ENCODE measurements at regions not wholly inside any gene's neighbourhood (a gene's known extent, or its start where the extent isn't known, plus 50 kb on each side); places are given as distances from the start of the nearest gene placed in this dataset.

DNA sequence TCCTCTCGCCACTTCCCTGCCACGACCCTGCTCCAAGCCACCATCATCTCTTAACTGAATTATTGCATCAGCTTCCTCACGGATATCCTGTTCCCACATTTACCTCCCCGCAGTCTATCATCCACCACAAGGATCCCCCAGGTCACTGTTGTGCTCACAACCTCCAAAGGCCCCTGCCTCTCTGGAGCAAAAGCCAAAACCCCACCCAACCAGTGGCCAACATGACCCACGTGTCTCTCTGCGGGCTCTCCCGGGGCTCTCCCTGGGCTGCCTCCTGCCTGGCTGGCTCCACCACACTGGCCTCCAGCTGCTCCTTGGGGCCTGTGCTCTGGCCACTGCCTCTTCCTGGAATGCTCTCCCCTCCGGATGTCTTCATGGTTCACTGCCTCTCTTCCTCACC lies 809.3 kb downstream of the UQCRFS1 start:
- Histone ChIP-seq H3K9me3 (no peaks in the 10 kb centered on the region), H3K4me1 (no peaks in the 10 kb centered on the region), H3K27me3 (peaks cover 8 to 13% (median 8%) of the 10 kb centered on the region in 3 donors), H3K27ac (no peak overlapping the region), H3K36me3 (no peaks in the 10 kb centered on the region), H3K4me3 (no peak overlapping the region)
- TF ChIP-seq, protein P1, sequence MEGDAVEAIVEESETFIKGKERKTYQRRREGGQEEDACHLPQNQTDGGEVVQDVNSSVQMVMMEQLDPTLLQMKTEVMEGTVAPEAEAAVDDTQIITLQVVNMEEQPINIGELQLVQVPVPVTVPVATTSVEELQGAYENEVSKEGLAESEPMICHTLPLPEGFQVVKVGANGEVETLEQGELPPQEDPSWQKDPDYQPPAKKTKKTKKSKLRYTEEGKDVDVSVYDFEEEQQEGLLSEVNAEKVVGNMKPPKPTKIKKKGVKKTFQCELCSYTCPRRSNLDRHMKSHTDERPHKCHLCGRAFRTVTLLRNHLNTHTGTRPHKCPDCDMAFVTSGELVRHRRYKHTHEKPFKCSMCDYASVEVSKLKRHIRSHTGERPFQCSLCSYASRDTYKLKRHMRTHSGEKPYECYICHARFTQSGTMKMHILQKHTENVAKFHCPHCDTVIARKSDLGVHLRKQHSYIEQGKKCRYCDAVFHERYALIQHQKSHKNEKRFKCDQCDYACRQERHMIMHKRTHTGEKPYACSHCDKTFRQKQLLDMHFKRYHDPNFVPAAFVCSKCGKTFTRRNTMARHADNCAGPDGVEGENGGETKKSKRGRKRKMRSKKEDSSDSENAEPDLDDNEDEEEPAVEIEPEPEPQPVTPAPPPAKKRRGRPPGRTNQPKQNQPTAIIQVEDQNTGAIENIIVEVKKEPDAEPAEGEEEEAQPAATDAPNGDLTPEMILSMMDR (IDR thresholded peaks at IDR 0.05 in 4 of 5, conservative IDR thresholded peaks at IDR 0.05 in 1 of 5): no peak
- TF ChIP-seq POLR2A (IDR thresholded peaks at IDR 0.05): no peak
- in situ Hi-C loops (cut with MboI; ENCODE audit: low sequenced_read_pairs in 4 of 4): no loop called here
- DNase-seq (no peak), ATAC-seq (no peak)
- intact Hi-C loops (cut with DNase I; ENCODE audit: low total_unique reads): no loop called here

DNA sequence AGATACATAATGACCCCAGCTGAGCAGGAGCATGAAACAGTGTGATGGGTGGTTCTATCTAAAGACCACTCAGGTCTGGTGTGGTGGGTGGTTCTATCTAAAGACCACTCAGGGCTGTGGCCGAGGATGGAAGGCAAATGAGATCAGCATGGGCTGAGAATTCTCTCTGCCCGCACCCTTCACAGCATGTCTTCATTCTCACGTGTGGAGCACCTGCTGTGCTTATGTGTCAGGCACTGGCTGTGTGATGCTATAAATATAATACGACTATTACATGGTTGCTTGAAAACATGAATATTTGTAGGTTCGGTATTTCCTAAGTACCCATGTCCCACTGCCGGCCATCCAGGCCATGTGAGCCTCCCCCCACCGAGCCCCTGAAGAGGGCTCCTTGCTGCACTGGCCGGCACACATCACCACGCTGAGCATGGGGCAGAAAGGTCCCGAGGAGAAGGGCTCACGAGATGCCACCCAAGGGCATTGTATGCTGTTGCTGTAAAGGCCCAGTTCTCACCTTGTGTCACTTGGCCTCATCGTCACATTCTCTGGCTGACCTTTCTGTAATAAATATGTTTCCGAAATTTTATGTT lies 810.2 kb downstream of the UQCRFS1 start:
- intact Hi-C loops (cut with DNase I; ENCODE audit: low total_unique reads): no loop called here
- no peak for DNase-seq
- H3K27me3 ChIP-seq: peaks cover 8 to 13% (median 8%) of the 10 kb centered on the region in 3 donors
- H3K4me1 ChIP-seq: no peaks in the 10 kb centered on the region
- H3K9me3 ChIP-seq: no peaks in the 10 kb centered on the region
- in situ Hi-C loops (cut with MboI; ENCODE audit: low sequenced_read_pairs in 4 of 4): no loop called here
- TF ChIP-seq POLR2A (IDR thresholded peaks at IDR 0.05): no peak
- TF ChIP-seq, protein P1 (IDR thresholded peaks at IDR 0.05 in 4 of 5, conservative IDR thresholded peaks at IDR 0.05 in 1 of 5): no peak
- no peak overlapping the region for H3K27ac ChIP-seq
- ATAC-seq: no peak
- H3K36me3 ChIP-seq: no peaks in the 10 kb centered on the region
- H3K4me3 ChIP-seq: no peak overlapping the region

DNA sequence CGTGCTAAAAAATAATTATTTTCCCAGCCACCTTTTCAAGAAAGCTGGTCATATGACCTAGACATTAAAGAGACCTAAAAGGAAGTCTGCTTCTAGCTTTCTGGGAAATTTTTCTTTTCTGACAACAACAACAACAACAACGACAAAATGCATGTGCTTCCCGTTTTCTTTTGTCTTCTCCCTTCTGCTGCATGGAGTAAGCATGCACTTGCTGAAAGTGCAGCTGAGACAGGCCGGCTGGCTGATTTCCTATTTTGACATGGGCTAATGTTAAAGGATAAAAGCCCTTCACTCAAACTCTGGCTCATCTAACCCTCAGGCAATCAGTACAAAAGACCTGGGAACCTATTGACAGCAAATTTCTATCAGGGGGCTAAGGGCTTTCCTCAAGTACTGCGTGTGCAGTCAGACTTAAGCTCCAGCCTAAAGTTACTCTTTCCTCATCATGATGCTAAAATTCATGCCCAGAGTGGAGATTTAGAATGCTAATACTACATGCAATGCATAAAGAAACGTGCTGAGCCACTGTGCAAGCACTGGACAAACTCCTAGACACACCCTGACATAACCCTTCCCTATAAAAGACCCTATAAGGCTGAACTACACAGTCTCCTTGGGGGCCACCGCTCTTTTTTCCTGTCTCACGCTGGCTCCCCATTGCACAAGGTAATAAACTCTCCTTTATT lies 811.1 kb downstream of the UQCRFS1 start:
- intact Hi-C loops (cut with DNase I; ENCODE audit: low total_unique reads): no loop called here
- DNase-seq (no peak), ATAC-seq (no peak)
- H3K4me3 ChIP-seq: no peak overlapping the region
- in situ Hi-C loops (cut with MboI; ENCODE audit: low sequenced_read_pairs in 4 of 4): no loop called here
- no peaks in the 10 kb centered on the region for H3K9me3 ChIP-seq
- TF ChIP-seq POLR2A (IDR thresholded peaks at IDR 0.05): no peak
- TF ChIP-seq, protein P1 (IDR thresholded peaks at IDR 0.05 in 4 of 5, conservative IDR thresholded peaks at IDR 0.05 in 1 of 5): no peak
- no peaks in the 10 kb centered on the region for H3K36me3 ChIP-seq
- H3K4me1 ChIP-seq: no peaks in the 10 kb centered on the region
- no peak overlapping the region for H3K27ac ChIP-seq
- H3K27me3 ChIP-seq: peaks cover 8 to 13% (median 8%) of the 10 kb centered on the region in 3 donors

DNA sequence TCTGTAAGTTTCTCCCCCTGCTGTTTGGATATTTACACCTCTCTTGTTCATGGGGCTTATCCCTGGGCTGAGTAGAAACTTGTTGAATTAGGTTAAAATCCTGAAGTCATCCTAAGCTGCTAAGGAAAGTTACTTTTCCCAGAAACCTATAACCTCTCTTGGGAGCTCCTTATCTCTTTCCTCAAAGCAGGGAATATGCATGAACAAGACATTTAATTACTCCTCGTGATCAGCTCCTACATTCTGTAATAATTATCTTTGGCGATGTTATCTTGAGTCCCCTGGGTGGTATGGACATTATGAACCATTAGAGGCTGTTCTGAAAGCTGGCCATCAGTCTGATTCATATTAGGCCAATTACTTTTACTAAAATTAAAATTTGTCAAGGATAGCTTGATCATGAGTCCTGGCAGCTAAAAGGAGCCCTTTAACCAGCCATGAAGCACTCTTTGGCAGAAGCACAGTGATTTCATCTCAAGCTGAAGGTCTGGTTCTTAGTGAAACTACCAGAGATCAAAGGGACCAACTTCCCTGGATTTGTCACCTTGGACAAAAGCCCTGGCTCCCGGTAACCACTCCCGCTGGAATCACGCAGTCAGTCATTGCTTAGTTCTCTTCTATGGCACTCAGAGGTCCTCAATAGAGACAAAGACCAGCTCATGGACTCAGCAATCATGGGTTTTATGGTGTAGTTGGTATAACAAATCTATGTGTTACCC lies 811.8 kb downstream of the UQCRFS1 start:
- Histone ChIP-seq H3K36me3 (no peaks in the 10 kb centered on the region), H3K9me3 (no peaks in the 10 kb centered on the region), H3K4me1 (no peaks in the 10 kb centered on the region), H3K27ac (no peak overlapping the region), H3K4me3 (no peak overlapping the region), H3K27me3 (peaks cover 8 to 13% (median 8%) of the 10 kb centered on the region in 3 donors)
- intact Hi-C loops (cut with DNase I; ENCODE audit: low total_unique reads): no loop called here
- no peak for DNase-seq
- in situ Hi-C loops (cut with MboI; ENCODE audit: low sequenced_read_pairs in 4 of 4): no loop called here
- TF ChIP-seq, protein P1 (IDR thresholded peaks at IDR 0.05 in 4 of 5, conservative IDR thresholded peaks at IDR 0.05 in 1 of 5): no peak
- no peak for TF ChIP-seq POLR2A (IDR thresholded peaks at IDR 0.05)
- no peak for ATAC-seq

Measured in gastrocnemius medialis (tissue), 4 donors.